ENCODE measurements at regions not wholly inside any gene's neighbourhood (a gene's known extent, or its start where the extent isn't known, plus 50 kb on each side); places are given as distances from the start of the nearest gene placed in this dataset.
A peak's percentile ranks its signal among the peaks of the same experiment; 100 is the strongest.

DNA sequence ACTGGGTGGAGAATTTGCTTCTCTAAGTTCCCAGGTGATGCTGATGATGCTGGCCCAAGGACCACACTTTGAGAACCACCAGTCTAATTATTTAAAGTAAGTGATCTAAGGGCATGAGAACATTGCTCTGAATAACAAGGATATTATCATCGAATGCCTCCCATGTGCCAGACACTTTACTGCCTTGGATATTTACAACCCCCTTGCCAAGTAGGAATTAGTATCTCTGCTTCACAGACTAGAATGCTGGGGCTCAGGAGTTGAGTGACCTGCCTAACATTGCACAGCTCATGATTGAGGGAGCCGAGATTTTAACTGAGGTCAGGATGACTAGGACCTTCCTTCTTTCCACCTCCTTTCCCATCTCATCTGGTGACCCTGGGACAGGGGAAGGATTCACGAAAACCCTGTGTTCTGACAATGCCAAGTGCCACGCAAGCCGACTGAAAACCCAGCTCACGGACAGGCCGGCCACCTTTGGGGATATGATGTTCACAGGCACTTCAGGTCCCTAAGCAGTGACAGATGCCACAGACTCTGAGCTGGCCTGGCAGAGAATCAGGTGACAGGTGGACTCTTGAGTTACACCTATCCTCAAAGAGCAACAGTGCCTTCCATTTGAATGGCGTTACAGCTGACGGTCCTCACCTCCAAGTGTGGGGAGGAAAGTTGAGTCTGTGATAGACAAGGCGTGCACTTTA is 230.7 kb downstream of the TOMM20 start:
- H3K4me1 ChIP-seq: no peaks in the 10 kb centered on the region
- no peaks in the 10 kb centered on the region for H3K27me3 ChIP-seq
- intact Hi-C loops (cut with DNase I; ENCODE audit: low total_unique reads): no loop called here
- H3K27ac ChIP-seq: no peak overlapping the region
- H3K36me3 ChIP-seq: no peaks in the 10 kb centered on the region
- no peak overlapping the region for H3K4me3 ChIP-seq
- H3K9me3 ChIP-seq: no peaks in the 10 kb centered on the region
- TF ChIP-seq, protein P1, sequence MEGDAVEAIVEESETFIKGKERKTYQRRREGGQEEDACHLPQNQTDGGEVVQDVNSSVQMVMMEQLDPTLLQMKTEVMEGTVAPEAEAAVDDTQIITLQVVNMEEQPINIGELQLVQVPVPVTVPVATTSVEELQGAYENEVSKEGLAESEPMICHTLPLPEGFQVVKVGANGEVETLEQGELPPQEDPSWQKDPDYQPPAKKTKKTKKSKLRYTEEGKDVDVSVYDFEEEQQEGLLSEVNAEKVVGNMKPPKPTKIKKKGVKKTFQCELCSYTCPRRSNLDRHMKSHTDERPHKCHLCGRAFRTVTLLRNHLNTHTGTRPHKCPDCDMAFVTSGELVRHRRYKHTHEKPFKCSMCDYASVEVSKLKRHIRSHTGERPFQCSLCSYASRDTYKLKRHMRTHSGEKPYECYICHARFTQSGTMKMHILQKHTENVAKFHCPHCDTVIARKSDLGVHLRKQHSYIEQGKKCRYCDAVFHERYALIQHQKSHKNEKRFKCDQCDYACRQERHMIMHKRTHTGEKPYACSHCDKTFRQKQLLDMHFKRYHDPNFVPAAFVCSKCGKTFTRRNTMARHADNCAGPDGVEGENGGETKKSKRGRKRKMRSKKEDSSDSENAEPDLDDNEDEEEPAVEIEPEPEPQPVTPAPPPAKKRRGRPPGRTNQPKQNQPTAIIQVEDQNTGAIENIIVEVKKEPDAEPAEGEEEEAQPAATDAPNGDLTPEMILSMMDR (IDR thresholded peaks at IDR 0.05): no peak
- no peak for TF ChIP-seq POLR2A (IDR thresholded peaks at IDR 0.05)
- DNase-seq: no peak

DNA sequence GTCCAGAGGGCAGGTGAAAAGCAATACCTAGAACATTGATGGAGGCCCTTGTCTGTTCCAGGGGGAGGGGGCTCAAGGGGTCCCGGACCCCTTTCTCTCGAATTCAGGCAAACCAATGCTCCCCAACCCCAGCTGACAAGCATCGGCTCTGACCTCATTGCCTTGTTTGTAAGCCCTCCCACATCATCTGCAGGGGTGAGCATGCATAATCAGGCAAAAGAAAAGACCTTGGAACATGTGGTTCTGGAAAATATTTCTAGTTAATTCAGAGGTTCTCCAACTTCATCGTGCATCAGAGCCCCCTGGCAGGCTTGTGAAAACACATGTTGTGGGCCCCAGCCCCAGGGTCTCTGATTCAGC is 231.3 kb downstream of the TOMM20 start:
- H3K4me1 ChIP-seq: no peaks in the 10 kb centered on the region
- H3K36me3 ChIP-seq: no peaks in the 10 kb centered on the region
- H3K4me3 ChIP-seq: no peak overlapping the region
- DNase-seq: no peak
- no peaks in the 10 kb centered on the region for H3K9me3 ChIP-seq
- H3K27me3 ChIP-seq: no peaks in the 10 kb centered on the region
- TF ChIP-seq, protein P1 (IDR thresholded peaks at IDR 0.05): no peak
- TF ChIP-seq POLR2A (IDR thresholded peaks at IDR 0.05): no peak
- H3K27ac ChIP-seq: peak overlapping the region in 1 of 2 donors; percentile 25
- intact Hi-C loops (cut with DNase I; ENCODE audit: low total_unique reads): no loop called here

DNA sequence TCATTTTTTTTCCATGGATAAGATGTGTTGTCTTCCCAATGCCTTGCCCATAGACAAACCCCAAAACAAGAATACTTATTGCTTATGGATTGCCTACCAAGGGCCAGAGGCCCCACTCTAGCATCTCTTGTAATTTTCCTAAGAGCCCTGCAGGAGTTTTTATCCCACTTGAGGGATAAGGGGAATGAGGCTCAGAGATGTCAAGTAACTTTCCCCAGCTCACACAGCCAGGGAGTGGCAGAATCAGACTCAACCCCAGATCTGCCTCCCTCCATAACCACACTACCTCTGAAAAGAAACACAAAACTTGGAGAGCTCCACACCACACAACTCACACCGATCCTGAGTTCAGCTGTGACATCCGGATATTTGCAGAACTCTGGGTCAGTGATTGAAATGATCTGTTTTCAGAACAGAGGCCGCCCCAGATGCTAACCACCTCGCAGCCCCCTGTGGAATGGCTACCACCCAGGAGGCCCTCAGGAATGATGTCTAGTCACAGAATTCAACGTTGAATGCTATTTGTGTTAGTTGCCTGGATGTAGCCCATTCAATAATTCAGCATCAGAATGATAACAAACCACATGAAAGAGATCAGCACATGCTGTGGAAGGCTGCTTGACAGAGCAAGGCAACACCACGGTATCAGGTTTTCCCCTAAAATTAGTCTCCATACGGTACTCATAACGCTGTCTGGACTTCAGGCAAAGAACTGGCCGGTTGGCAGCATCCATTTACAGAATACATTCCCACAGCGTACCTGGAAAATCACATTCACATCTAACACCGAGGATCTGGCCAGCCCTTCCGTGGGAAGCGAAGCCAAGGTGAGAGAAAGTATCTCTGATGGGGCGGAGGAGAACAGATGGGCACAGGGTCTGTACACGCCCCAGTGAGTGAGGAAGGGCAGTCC is 231.9 kb downstream of the TOMM20 start:
- Histone ChIP-seq H3K4me1 (no peaks in the 10 kb centered on the region), H3K27me3 (no peaks in the 10 kb centered on the region), H3K36me3 (no peaks in the 10 kb centered on the region), H3K4me3 (no peak overlapping the region), H3K27ac (peak overlapping the region in 1 of 2 donors; percentile 25), H3K9me3 (no peaks in the 10 kb centered on the region)
- no peak for DNase-seq
- no peak for TF ChIP-seq POLR2A (IDR thresholded peaks at IDR 0.05)
- TF ChIP-seq, protein P1 (IDR thresholded peaks at IDR 0.05): no peak
- intact Hi-C loops (cut with DNase I; ENCODE audit: low total_unique reads): no loop called here

- intact Hi-C loops (cut with DNase I; ENCODE audit: low total_unique reads): no loop called here
- H3K9me3 ChIP-seq: no peaks in the 10 kb centered on the region
- DNase-seq: no peak
- no peak for TF ChIP-seq POLR2A (IDR thresholded peaks at IDR 0.05)
- TF ChIP-seq, protein P1 (IDR thresholded peaks at IDR 0.05): no peak
- H3K27ac ChIP-seq: peak overlapping the region in 1 of 2 donors; percentile 28
- no peaks in the 10 kb centered on the region for H3K27me3 ChIP-seq
- H3K4me3 ChIP-seq: no peak overlapping the region
- no peaks in the 10 kb centered on the region for H3K4me1 ChIP-seq
- no peaks in the 10 kb centered on the region for H3K36me3 ChIP-seq
These were observed 234.7 kb downstream of the TOMM20 start for GRCh38 chr1:234893725-234894630.

Measured in uterus (tissue), 3 donors.